ENCODE measurements at regions not wholly inside any gene's neighbourhood (a gene's known extent, or its start where the extent isn't known, plus 50 kb on each side); places are given as distances from the start of the nearest gene placed in this dataset.
"Not testable (repeated sequence)": the region's sequence is repeated elsewhere in the genome, so short reads cannot be mapped to it uniquely, and the experiment has no call there.

DNA sequence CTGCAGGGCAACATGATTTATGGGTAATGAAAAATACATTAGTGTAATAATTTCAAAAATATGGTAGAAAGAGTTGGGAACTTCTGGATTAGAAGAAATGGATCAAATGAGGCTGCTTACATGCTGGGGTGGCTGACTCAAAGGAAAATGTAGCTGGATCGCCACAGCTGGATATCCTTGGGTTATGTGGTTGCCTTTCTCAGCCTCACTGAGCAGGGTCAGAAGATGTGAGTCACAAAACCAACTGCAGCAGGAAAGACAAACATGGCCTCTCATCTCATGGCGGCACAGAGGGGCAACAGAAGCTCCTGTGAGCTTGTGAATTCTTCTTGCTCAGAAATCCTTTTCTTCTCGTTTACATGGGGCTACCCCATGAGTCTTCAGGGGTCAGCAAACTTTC lies 317.1 kb upstream of the SPRED2 start:
- H3K4me3 Mint-ChIP-seq, result no peak overlapping the region
- no peaks in the 10 kb centered on the region for H3K4me1 Mint-ChIP-seq
- H3K36me3 Mint-ChIP-seq (ENCODE audit: low read depth), result no peaks in the 10 kb centered on the region
- DNase-seq, result no peak
- CTCF ChIA-PET, result no interaction called here
- H3K27me3 Mint-ChIP-seq, result no peaks in the 10 kb centered on the region
- H3K27ac Mint-ChIP-seq, result no peak overlapping the region
- POLR2A ChIA-PET, result no interaction called here
- H3K9me3 Mint-ChIP-seq, result no peaks in the 10 kb centered on the region

DNA sequence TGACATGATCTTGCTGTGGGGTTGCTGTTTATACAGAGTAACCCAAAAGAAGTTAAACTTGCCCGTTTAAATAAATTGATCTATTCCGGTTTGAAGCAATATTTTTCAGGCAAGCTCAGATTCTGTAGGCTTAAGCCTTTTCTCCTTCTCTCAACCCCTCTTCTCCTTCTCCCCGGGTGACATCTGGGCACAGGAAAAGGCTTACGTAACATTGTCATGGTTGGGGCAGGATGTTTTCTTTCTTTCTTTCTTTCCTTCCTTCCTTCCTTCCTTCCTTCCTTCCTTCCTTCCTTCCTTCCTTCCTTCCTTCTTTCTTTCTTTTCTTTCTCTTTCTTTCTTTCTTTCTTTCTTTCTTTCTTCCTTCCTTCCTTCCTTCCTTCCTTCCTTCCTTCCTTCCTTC lies 315.5 kb upstream of the SPRED2 start:
- CTCF ChIA-PET; H3K4me3 Mint-ChIP-seq; DNase-seq; H3K9me3 Mint-ChIP-seq; POLR2A ChIA-PET; H3K27me3 Mint-ChIP-seq; H3K4me1 Mint-ChIP-seq; H3K27ac Mint-ChIP-seq; H3K36me3 Mint-ChIP-seq (ENCODE audit: low read depth): not testable (repeated sequence)

- H3K4me3 Mint-ChIP-seq, result no peak overlapping the region
- peaks cover 3% of the 10 kb centered on the region for H3K27me3 Mint-ChIP-seq
- no peaks in the 10 kb centered on the region for H3K9me3 Mint-ChIP-seq
- POLR2A ChIA-PET, result no interaction called here
- H3K36me3 Mint-ChIP-seq (ENCODE audit: low read depth), result no peaks in the 10 kb centered on the region
- no peaks in the 10 kb centered on the region for H3K4me1 Mint-ChIP-seq
- H3K27ac Mint-ChIP-seq, result no peak overlapping the region
- DNase-seq, result no peak
- CTCF ChIA-PET, result no interaction called here
Observed at GRCh38 chr2:65746931-65747675, 314.7 kb upstream of the SPRED2 start.

DNA sequence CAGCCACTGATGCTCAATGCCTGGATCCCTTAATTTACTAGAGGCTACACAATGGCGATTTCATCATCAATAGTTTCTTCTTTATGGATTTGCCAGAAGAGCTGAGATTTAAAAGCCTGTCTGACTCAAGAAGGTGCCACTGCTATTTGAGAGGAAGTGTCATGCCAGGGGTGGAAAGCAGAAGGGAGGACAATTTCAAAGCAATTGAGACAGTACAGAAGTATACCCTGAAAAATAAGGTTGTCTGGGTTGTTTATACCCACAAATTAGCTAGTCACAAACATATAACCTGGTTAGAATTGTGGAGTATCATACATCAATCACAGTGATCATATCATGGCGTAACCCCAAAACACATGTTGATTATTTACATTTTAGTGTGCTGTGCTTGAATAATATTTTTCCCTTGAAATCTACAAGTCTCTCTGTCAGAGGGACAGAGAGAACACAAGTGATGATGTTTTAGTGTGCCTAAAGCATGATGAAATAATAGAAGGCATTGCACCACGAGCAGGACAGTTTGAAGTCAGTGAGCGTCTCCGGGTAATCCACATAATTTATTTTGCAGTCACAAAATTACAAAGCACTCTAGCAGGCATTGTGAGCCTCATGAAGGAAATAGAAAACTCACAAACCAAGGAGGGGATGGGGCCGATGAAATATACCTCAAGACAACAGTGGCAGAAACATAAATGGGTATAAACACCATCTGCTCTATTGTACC lies 312.2 kb upstream of the SPRED2 start:
- H3K27ac Mint-ChIP-seq, result no peak overlapping the region
- ChIA-PET POLR2A (no interaction called here), CTCF (no interaction called here)
- no peak for DNase-seq
- H3K4me1 Mint-ChIP-seq, result no peaks in the 10 kb centered on the region
- no peaks in the 10 kb centered on the region for H3K9me3 Mint-ChIP-seq
- H3K36me3 Mint-ChIP-seq (ENCODE audit: low read depth), result no peaks in the 10 kb centered on the region
- peaks cover 5% of the 10 kb centered on the region for H3K27me3 Mint-ChIP-seq
- H3K4me3 Mint-ChIP-seq, result no peak overlapping the region

DNA sequence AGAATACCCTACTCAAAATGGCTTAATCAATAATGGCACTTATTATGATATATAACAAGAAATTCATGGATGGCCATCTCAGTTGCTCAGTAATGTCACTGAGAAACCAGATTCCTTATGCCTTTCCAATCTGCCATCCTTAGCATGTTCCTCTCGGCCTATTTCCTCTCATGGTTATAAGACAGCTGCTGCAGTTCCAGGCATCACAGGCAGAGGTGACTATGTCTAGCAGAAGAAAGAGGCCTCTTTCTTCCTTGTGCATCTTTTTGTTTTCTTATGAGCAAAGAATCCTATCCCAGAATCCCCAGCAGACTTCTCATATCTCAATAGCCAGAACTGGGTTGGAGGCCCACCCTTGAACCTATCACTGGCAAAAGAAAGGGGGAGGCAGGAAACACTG lies 310.6 kb upstream of the SPRED2 start:
- CTCF ChIA-PET, result no interaction called here
- peaks cover 5% of the 10 kb centered on the region for H3K27me3 Mint-ChIP-seq
- H3K27ac Mint-ChIP-seq, result no peak overlapping the region
- no peaks in the 10 kb centered on the region for H3K4me1 Mint-ChIP-seq
- POLR2A ChIA-PET, result no interaction called here
- no peak for DNase-seq
- no peak overlapping the region for H3K4me3 Mint-ChIP-seq
- H3K9me3 Mint-ChIP-seq, result no peaks in the 10 kb centered on the region
- H3K36me3 Mint-ChIP-seq (ENCODE audit: low read depth), result no peaks in the 10 kb centered on the region

GRCh38 chr2:65739927-65740326 lies 307.5 kb upstream of the SPRED2 start:
- Mint-ChIP-seq H3K9me3 (no peaks in the 10 kb centered on the region), H3K36me3 (ENCODE audit: low read depth) (no peaks in the 10 kb centered on the region), H3K27ac (no peak overlapping the region), H3K4me3 (no peak overlapping the region), H3K4me1 (no peaks in the 10 kb centered on the region), H3K27me3 (peaks cover 5% of the 10 kb centered on the region)
- no peak for DNase-seq
- ChIA-PET POLR2A (no interaction called here), CTCF (interaction anchor here (0.6 kb wide), 1 partner anchor 55 kb away, joined by 5 read pairs; no protein-coding TSS in a partner anchor)

GRCh38 chr2:65737452-65738011 lies 305.1 kb upstream of the SPRED2 start:
- no peak overlapping the region for H3K4me3 Mint-ChIP-seq
- no peak overlapping the region for H3K27ac Mint-ChIP-seq
- ChIA-PET CTCF (no interaction called here), POLR2A (no interaction called here)
- no peak for DNase-seq
- no peaks in the 10 kb centered on the region for H3K4me1 Mint-ChIP-seq
- no peaks in the 10 kb centered on the region for H3K36me3 Mint-ChIP-seq (ENCODE audit: low read depth)
- H3K27me3 Mint-ChIP-seq, result peaks cover 5% of the 10 kb centered on the region
- no peaks in the 10 kb centered on the region for H3K9me3 Mint-ChIP-seq

DNA sequence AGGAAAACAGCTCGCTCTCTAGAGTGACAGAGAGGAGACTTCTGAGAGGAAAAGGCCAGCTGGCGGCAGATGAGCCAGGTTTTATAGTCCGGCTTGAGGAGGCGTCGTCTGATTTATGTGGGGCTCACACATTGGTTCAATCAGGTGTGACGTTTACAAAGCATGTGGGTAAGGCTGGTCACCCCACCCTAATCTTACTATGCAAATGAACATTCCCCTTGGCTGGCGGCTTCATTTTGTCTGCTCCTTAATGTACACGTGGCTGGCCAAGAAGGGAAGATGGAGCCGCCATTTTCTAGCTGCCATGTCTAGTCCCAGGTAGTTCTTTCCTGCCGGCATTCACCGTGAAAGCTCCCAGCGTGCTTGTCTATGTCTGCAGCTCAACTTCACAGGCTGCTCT lies 299.1 kb upstream of the SPRED2 start:
- POLR2A ChIA-PET, result no interaction called here
- H3K4me1 Mint-ChIP-seq, result no peaks in the 10 kb centered on the region
- no peaks in the 10 kb centered on the region for H3K9me3 Mint-ChIP-seq
- no peak for DNase-seq
- CTCF ChIA-PET, result no interaction called here
- no peaks in the 10 kb centered on the region for H3K36me3 Mint-ChIP-seq (ENCODE audit: low read depth)
- no peaks in the 10 kb centered on the region for H3K27me3 Mint-ChIP-seq
- no peak overlapping the region for H3K4me3 Mint-ChIP-seq
- no peak overlapping the region for H3K27ac Mint-ChIP-seq

DNA sequence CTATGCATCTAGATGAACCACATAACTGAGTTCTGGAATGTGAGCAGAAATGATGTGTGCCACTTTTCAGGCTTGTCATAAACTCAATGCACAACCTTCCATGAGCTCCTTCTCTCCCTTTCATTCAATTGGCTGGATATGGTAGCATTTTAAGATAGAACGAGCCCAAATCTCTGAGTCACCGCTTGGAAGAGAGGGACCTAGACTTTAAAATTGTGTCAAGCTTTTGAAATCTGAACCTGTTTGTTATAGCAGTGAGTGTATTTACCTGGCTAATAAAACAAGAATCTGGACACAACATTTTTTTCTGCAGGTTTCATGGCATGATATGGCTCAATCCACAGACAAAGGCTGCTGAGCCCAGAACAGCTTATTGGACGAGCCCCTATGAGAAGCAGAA lies 297.8 kb upstream of the SPRED2 start:
- H3K27ac Mint-ChIP-seq, result no peak overlapping the region
- H3K4me1 Mint-ChIP-seq, result no peaks in the 10 kb centered on the region
- no peaks in the 10 kb centered on the region for H3K9me3 Mint-ChIP-seq
- no peak overlapping the region for H3K4me3 Mint-ChIP-seq
- POLR2A ChIA-PET, result no interaction called here
- no peaks in the 10 kb centered on the region for H3K36me3 Mint-ChIP-seq (ENCODE audit: low read depth)
- CTCF ChIA-PET, result no interaction called here
- DNase-seq, result no peak
- H3K27me3 Mint-ChIP-seq, result no peaks in the 10 kb centered on the region

DNA sequence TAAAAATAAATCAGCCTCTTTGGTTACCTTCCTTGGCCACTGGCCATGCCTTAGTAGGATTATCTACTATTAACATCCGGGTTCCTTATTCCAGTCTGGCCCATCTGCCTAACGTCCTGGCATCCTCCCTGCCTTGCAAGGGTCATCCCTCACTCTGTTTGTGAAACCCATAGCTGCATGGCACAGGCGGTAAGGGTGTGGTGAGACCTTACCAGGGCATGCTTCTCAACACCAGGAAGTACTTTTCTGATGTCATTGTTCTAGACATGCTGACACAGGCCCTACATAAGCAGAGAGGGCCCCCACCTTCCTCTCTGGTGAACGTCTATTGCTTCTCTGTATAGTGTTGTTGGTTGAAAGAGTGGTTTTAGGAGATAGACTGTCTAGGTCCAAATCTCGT lies 296.8 kb upstream of the SPRED2 start:
- Mint-ChIP-seq H3K27me3 (no peaks in the 10 kb centered on the region), H3K27ac (no peak overlapping the region), H3K4me3 (no peak overlapping the region), H3K36me3 (ENCODE audit: low read depth) (no peaks in the 10 kb centered on the region), H3K9me3 (no peaks in the 10 kb centered on the region), H3K4me1 (no peaks in the 10 kb centered on the region)
- ChIA-PET POLR2A (no interaction called here), CTCF (no interaction called here)
- no peak for DNase-seq

DNA sequence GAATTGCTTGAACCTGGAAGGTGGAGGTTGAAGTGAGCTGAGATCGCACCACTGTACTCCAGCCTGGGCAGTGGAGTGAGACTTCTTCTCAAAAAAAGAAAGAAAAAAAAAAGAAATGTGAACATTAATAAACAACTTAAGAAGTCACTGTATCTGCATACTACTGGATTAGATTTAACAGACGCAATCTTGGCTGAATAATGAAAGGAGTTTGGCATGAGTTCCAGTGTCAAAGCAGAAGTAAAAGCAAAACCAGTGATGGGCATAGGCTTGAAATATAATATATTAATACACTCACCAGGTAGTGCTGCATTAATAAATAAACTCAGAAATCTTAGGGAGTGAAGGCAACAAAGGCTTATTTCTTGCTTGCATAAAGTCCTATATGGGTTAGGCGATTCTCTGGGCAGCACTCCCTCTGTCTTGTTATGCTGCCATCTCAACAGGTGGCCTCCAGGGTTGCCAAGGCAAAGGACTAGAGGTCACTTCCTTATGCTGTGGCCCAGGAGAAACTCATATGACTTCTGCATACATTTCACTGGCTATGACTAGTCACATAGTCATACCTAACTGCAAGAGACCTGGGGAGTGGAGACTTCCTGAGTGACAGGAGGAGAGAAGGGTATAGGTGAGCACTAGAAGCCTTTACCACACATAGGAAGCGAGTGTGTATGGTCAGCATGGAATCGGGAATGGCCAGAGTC lies 296.2 kb upstream of the SPRED2 start:
- CTCF ChIA-PET, result no interaction called here
- H3K4me1 Mint-ChIP-seq, result no peaks in the 10 kb centered on the region
- no peak for DNase-seq
- H3K4me3 Mint-ChIP-seq, result no peak overlapping the region
- no peaks in the 10 kb centered on the region for H3K36me3 Mint-ChIP-seq (ENCODE audit: low read depth)
- H3K27me3 Mint-ChIP-seq, result no peaks in the 10 kb centered on the region
- H3K9me3 Mint-ChIP-seq, result no peaks in the 10 kb centered on the region
- POLR2A ChIA-PET, result no interaction called here
- H3K27ac Mint-ChIP-seq, result no peak overlapping the region

GRCh38 chr2:65727816-65728215 lies 295.4 kb upstream of the SPRED2 start:
- no peak for DNase-seq
- ChIA-PET POLR2A (no interaction called here), CTCF (no interaction called here)
- H3K4me3 Mint-ChIP-seq, result no peak overlapping the region
- no peaks in the 10 kb centered on the region for H3K36me3 Mint-ChIP-seq (ENCODE audit: low read depth)
- no peak overlapping the region for H3K27ac Mint-ChIP-seq
- no peaks in the 10 kb centered on the region for H3K9me3 Mint-ChIP-seq
- H3K4me1 Mint-ChIP-seq, result no peaks in the 10 kb centered on the region
- H3K27me3 Mint-ChIP-seq, result no peaks in the 10 kb centered on the region

DNA sequence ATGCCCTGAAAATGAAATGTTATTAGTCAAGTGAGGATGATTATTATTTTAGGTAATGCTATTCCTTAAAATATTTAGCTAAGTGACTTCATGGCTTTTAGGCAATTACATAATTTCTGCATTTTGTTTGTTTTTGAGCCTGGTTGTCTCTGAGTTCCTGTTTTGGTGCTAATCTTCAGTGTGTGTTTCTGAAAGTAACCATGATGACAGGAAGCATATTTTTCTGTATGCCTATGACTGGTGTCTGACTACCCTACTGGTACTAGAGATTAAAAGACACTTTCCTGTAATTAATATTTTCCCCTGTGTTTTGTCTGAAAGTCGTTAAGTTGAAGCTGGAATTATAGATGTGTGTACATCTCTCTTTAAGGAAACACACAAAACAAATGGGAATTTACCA lies 295.0 kb upstream of the SPRED2 start:
- Mint-ChIP-seq H3K4me3 (no peak overlapping the region), H3K36me3 (ENCODE audit: low read depth) (no peaks in the 10 kb centered on the region), H3K4me1 (no peaks in the 10 kb centered on the region), H3K27me3 (no peaks in the 10 kb centered on the region), H3K27ac (no peak overlapping the region), H3K9me3 (no peaks in the 10 kb centered on the region)
- ChIA-PET CTCF (interaction anchor here (0.5 kb wide), 1 partner anchor 1759 kb away, joined by 3 read pairs; no protein-coding TSS in a partner anchor), POLR2A (no interaction called here)
- no peak for DNase-seq

All from activated CD4-positive, alpha-beta T cell treated with anti-CD3 and anti-CD28 coated beads, Interleukin-2, amount 10 ng/mL, durations not matched to agents 7 days and 5 days (primary cell).